Type B pancreatic cell (in vitro differentiated cells): ENCODE measurements at regions not wholly inside any gene's neighbourhood (a gene's known extent, or its start where the extent isn't known, plus 50 kb on each side); places are given as distances from the start of the nearest gene placed in this dataset.

ENCODE experiments used
- DNase-seq: peaks from one replicate; pipeline ENCODE4 v3.0.0; 2021; ENCODE audit warnings: mixed read lengths; ENCODE audit not compliant: unreplicated experiment; ENCODE audit errors: extremely low spot score
- H3K27ac Mint-ChIP-seq: 2 replicates; pipeline ENCODE4 v1.8.0; 2021; ENCODE audit warnings: mild to moderate bottlenecking, mixed read lengths
- H3K27me3 Mint-ChIP-seq: 2 replicates; pipeline ENCODE4 v1.8.0; 2021; ENCODE audit warnings: mixed read lengths
- H3K36me3 Mint-ChIP-seq: 2 replicates; pipeline ENCODE4 v1.8.0; 2021; ENCODE audit warnings: mixed read lengths
- H3K4me1 Mint-ChIP-seq: one replicate; pipeline ENCODE4 v1.8.0; 2021; ENCODE audit warnings: mixed read lengths; ENCODE audit not compliant: unreplicated experiment
- H3K4me3 Mint-ChIP-seq: 2 replicates; pipeline ENCODE4 v1.8.0; 2021; ENCODE audit warnings: mild to moderate bottlenecking, mixed read lengths
- H3K9me3 Mint-ChIP-seq: 2 replicates; pipeline ENCODE4 v1.8.0; 2021; ENCODE audit warnings: mixed read lengths
- TF ChIP-seq, protein P1 (sequence below): fragments of 200-600 bp; sonication (generic); conservative IDR thresholded peaks from 2 replicates; pipeline ENCODE4 v1.5.0; 2021; ENCODE audit warnings: antibody characterized with exemption, mild to moderate bottlenecking

DNA sequence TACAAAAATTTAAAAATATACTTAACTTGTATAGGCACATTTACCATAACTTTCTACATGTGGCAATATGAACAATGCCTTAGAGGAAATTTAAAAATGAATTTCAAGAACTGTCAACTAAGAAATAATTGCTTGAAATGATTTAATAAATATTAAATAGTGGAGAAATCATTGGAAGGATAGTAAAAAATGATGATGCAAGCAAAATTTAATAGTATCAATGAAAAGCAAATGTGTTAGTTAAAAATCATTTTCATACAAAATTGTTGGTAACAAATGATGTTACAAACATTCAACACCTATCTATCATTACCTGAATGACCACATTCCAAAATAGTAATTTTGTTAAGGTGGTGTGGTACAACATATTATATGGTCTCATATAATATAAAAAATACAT lies 331.0 kb downstream of the HAO1 start:
- no peaks in the 10 kb centered on the region for H3K4me1 Mint-ChIP-seq
- no peak overlapping the region for H3K4me3 Mint-ChIP-seq
- no peak for DNase-seq
- H3K27ac Mint-ChIP-seq, result no peak overlapping the region
- TF ChIP-seq, protein P1, sequence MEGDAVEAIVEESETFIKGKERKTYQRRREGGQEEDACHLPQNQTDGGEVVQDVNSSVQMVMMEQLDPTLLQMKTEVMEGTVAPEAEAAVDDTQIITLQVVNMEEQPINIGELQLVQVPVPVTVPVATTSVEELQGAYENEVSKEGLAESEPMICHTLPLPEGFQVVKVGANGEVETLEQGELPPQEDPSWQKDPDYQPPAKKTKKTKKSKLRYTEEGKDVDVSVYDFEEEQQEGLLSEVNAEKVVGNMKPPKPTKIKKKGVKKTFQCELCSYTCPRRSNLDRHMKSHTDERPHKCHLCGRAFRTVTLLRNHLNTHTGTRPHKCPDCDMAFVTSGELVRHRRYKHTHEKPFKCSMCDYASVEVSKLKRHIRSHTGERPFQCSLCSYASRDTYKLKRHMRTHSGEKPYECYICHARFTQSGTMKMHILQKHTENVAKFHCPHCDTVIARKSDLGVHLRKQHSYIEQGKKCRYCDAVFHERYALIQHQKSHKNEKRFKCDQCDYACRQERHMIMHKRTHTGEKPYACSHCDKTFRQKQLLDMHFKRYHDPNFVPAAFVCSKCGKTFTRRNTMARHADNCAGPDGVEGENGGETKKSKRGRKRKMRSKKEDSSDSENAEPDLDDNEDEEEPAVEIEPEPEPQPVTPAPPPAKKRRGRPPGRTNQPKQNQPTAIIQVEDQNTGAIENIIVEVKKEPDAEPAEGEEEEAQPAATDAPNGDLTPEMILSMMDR, result no peak
- no peaks in the 10 kb centered on the region for H3K36me3 Mint-ChIP-seq
- no peaks in the 10 kb centered on the region for H3K9me3 Mint-ChIP-seq
- no peaks in the 10 kb centered on the region for H3K27me3 Mint-ChIP-seq

- Mint-ChIP-seq H3K4me1 (no peaks in the 10 kb centered on the region), H3K4me3 (no peak overlapping the region), H3K9me3 (no peaks in the 10 kb centered on the region), H3K27me3 (no peaks in the 10 kb centered on the region), H3K27ac (no peak overlapping the region), H3K36me3 (no peaks in the 10 kb centered on the region)
- no peak for DNase-seq
- TF ChIP-seq, protein P1, result no peak
Measured at GRCh38 chr20:7610681-7611080, 329.6 kb downstream of the HAO1 start.

GRCh38 chr20:7617797-7618196 lies 322.5 kb downstream of the HAO1 start:
- Mint-ChIP-seq H3K27ac (no peak overlapping the region), H3K27me3 (no peaks in the 10 kb centered on the region), H3K9me3 (peaks cover 5% of the 10 kb centered on the region), H3K4me3 (no peak overlapping the region), H3K36me3 (no peaks in the 10 kb centered on the region), H3K4me1 (no peaks in the 10 kb centered on the region)
- DNase-seq, result no peak
- TF ChIP-seq, protein P1, result no peak

- Mint-ChIP-seq H3K4me3 (no peak overlapping the region), H3K27ac (no peak overlapping the region), H3K36me3 (no peaks in the 10 kb centered on the region), H3K9me3 (peaks cover 5% of the 10 kb centered on the region), H3K27me3 (no peaks in the 10 kb centered on the region), H3K4me1 (no peaks in the 10 kb centered on the region)
- no peak for DNase-seq
- TF ChIP-seq, protein P1, result no peak
Measured at GRCh38 chr20:7622399-7622961, 317.8 kb downstream of the HAO1 start.

DNA sequence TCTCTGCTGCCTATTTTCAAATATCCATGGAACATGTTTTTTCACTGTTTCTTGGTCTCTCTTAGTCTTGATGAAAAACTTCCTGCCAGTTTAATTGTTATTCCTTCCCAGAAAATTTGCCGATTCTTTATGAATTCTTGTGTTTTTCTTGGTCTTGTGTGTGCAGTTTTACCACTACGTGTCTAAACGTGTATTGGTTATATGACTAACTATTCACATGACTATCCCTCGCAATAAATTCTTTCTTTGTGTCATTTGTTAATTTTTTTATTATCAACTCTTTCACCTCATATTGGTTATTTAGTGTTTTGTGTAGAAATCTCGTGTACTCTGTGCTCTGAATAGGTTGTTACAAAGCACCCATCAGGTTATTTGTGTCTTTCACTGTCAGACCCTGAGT lies 315.4 kb downstream of the HAO1 start:
- no peaks in the 10 kb centered on the region for H3K4me1 Mint-ChIP-seq
- H3K36me3 Mint-ChIP-seq, result no peaks in the 10 kb centered on the region
- no peak for DNase-seq
- no peak overlapping the region for H3K27ac Mint-ChIP-seq
- H3K27me3 Mint-ChIP-seq, result no peaks in the 10 kb centered on the region
- H3K4me3 Mint-ChIP-seq, result no peak overlapping the region
- H3K9me3 Mint-ChIP-seq, result peaks cover 5% of the 10 kb centered on the region
- TF ChIP-seq, protein P1, result no peak
